ENCODE measurements at regions not wholly inside any gene's neighbourhood (a gene's known extent, or its start where the extent isn't known, plus 50 kb on each side); places are given as distances from the start of the nearest gene placed in this dataset.

DNA sequence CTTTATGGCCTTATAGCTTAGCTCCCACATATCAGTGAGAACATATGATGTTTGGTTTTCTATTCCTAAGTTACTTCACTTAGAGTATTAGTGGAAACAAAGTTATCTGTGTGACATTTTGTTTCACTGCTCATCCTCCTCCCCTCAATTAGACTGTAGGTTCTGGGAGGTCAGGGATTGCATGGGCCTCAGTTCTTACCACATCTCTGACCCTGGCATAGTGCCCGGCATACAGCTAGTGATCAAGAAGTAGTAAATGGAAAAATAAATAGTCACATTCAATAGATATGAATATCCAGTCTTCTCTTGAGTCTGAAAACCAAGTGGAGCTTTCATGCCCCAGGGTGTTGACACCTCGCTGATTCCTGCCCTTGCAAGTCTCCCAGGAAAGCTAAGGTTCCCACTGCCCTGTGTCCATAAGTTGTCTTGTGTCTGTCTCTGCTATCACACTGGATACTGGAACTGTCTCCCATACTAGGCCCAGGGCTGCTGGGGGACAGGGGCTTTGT is 249.5 kb upstream of the TSHZ3 start:
- DNase-seq (ENCODE audit: low read depth, low spot score): no peak

DNA sequence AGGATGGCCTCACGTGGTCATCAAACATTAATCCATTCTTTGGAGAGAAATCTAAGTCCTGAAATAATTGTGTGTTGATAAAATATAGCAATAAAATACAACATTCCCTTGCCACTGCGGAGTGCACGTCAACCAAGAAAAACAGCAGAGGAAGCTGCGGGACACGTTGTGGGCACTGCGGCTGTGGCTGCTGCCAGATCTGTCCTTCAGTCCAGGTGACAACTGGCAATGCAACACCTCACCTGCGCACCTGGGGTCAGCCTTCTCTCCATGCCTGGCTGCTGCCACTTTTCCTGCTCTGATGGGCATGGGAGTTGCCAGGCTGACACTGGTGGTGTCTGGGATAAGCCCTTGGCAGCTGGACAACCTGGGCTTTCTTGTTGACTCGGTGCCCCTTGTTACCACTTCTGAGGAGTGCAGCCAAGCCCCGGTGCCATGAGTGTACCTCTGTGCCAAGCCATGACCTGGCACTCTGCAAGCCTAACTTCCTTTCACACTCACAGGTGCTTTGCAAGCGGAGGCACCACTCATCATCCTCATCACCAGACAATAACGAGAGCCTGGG is 251.6 kb upstream of the TSHZ3 start:
- DNase-seq (ENCODE audit: low read depth, low spot score): no peak

DNA sequence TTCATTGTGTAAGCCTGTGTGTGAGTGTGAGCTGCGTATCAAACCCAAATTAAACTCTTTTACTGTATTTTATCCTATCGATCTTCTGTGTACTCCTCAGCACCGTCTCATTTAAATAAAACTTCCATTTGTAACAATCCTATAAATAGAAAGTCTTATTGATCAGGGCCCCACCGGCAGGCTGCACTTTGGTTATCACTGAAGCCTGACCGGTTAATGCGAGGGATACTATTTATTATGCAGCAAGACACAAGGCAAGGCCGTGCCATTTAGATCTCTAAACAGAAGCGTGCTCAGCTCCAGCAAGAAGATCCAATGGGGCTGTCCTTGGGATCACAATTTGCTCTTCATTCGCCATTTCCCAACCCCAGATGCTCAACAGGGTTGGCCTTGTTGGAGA is 252.6 kb upstream of the TSHZ3 start:
- no peak for DNase-seq (ENCODE audit: low read depth, low spot score)

DNA sequence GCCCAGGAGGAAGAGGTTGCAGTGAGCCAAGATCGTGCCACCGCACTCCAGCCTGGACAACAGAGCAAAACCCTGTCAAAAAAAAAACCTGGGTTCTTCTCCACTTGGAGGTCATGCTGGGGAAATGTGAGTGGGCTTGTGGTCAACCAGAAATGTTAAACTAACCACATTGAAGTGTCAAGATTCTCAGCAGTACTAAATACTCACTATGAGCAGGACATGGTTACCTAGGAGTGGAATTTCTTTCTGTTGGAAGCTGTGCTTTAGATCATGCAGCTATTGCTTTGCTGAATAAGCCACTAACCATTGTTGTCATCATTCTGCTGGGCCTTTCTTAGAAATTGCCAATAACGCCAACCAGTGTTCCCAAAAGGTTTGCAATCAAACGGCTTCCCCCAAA is 253.3 kb upstream of the TSHZ3 start:
- no peak for DNase-seq (ENCODE audit: low read depth, low spot score)

DNA sequence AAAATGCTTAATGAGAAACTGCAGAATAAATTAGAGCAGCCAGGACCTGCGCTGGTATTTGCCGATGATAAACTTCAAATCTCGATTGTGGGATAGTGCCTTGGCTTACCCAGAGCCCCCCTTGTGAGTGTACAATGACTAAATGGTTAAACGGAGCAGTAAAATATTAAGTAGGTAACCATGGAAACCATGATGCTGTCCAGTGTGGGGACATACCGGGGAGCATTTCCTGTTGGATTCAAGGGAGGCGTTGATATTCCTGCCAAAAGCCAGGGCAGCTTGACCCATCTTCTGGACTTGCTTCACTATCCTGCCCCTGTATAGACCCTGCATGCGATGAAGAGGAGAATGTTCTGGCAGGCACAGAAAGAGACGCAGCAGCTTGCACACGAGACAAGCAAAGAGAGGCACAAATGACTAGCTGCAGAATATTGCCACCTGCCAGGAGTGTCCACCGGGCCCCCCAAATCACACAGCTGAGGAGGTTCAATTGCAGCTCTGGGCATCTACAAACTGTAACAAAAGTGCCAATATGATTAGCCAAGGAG is 255.3 kb upstream of the TSHZ3 start:
- DNase-seq (ENCODE audit: low read depth, low spot score): no peak

DNA sequence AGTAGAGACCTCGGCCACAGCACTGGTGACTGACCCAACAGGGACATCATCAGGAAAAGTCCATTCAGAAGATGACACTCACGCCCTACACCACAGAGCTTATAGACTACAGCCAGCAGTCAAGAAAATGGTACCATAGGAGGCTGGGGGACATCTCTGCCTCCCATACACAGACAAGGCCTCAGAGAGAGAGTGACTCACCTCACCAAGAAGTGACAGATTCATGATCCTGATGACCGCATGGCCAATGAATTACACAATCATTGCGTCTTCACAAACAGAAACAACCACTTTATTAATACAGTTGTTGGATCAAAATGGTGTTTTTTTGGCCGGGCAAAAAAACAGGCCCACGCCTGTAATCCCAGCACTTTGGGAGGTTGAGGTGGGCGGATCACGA is 260.8 kb upstream of the TSHZ3 start:
- DNase-seq (ENCODE audit: low read depth, low spot score): no peak

DNA sequence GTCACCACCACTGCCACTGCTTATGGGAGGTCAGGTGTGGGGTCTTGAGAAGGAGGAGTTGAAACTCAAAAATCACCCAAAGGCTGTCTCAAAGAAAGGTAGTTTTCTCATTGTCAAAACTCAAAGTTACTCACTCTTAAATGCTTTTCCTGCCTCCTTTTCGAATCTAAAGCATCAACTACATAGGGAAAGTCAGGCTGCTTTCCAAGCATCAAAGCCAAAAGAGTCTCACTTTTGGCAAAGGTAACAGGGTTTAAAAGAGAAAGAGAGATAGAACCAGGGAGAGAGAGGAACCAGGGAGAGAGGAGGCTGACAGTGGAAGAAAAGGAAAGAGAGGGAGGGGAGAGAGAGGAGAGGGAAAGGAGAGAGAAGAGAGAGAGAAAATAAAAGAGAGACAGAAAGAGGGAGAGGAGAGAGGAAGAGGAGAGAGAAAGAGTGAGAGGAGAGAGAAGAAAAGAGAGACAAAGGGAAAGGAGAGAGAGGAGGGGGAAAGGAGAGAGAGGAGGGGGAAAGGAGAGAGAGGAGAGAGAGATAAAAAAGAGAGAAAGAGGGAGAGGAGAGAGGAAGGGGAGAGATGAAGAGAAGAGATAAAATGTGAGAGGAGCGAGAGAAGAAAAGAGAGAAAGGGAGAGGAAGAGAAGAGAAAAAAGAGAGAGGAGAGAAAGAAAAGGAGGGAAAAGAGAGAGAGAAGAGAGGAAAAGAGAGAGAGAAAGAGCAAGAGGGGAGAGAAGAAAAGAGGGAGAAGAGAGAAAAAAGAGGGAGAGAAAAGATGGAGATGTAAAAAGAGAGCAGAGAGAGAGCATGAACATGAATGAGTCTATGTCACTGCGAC is 262.0 kb upstream of the TSHZ3 start:
- DNase-seq (ENCODE audit: low read depth, low spot score): no peak

DNA sequence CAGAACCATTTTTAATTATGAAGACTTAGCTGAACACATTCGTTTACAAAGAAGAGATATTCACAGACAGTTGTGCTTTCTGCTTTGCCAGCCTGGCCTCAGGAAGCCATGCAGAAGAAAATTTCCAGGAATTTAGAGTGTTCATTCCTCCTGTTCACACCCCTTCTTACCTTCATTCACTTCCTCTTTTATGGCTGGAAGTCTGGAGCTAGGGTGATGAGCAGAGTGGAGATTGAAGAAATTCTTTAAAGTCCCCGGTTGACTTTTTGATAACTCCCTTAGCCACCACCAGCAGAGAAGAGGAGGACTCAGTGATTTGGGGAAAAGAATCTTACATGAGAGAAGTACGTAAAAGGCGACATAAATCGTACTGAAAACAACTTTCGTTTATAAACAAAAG is 263.6 kb upstream of the TSHZ3 start:
- DNase-seq (ENCODE audit: low read depth, low spot score): no peak

DNA sequence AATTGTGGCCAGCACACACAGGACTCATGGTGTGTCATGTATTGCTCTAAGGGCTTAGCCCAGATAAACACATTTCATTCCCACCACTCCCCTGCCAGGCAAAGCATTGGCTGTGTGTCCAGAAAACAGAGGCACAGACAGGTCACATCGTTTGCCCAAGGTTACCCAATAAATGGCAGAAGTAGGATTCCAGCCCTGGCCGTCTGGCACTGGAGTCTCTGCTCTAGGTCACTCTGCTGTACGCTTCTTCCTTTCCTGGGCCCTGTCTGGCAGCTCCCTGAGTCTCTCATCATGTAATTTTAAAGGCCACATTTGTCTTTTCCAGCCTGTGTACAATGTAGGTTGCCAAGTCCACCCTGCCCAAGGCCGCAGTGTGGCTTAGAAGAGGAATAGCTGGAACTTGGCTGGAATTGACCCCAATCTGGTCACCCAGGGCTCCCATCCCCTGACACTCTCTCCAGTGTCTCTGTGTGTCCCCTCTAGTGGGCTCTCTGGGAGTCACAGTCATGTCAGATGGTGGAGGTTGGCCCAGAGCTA is 264.5 kb upstream of the TSHZ3 start:
- DNase-seq (ENCODE audit: low read depth, low spot score): no peak

DNA sequence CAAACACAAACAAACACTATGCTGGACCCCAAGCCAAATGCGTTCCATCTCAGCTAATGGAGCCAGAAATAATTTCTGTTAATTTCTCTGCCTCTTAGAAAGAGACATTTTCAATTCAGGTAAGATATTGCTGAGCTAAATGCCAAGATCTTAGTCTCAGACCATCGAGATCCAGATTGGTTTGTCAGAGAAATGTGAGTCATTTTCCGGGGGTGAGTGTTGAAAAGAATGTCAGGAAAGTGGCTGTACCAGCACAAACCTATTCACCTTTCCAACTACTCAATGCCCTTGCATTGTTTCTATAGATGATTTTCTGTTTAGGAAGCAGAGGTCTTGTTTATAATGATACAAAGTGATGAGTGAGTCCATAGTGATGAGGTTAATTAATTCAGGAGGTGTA is 266.8 kb upstream of the TSHZ3 start:
- DNase-seq (ENCODE audit: low read depth, low spot score): no peak

DNA sequence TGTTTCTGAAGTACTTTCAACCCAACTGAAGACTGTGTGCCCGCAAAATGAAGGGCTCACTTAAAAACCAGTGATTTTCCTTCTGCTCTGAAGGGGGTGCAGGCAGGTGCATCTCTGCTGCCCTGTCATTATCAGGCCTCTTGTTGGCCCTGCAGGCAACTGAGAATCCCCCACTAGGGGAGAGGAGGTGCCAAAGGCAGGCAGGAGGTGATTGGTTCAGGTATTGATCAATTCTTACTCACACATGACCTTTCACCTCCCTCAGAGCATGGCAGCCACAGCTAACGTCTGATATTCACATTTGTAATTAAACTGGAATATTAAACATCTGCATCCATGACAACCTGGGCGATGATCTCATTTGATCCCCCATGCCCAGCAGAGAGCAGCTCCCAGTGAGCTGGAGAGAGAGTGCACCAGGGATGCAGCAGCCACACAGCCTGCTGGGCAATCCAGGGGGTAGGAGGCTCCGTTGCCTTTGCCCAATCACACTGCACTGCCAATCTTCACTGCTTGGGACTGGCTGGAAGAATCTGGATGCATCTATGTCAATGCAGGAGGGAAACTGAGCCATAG is 267.9 kb upstream of the TSHZ3 start:
- no peak for DNase-seq (ENCODE audit: low read depth, low spot score)

DNA sequence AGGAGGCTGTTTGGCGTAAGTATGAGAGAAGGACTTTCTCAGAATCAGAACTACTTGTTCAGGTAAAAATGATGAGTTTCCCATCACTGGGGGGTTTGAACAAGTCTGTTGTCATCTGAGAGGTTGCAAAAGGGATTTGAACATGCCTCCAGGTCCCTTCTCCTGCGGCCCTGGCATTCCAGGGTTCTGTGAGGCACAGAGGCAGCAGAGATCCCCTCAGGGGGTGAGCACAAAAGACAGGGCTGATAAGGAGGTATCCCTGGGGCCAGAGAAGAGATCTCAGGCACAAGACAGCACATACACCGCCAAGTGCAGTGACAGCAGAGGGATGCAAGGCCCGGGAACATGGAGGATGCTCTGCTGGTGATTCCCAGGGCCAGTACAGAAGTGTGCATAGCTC is 275.8 kb upstream of the TSHZ3 start:
- peak; percentile 59 for DNase-seq (ENCODE audit: low read depth, low spot score)

DNA sequence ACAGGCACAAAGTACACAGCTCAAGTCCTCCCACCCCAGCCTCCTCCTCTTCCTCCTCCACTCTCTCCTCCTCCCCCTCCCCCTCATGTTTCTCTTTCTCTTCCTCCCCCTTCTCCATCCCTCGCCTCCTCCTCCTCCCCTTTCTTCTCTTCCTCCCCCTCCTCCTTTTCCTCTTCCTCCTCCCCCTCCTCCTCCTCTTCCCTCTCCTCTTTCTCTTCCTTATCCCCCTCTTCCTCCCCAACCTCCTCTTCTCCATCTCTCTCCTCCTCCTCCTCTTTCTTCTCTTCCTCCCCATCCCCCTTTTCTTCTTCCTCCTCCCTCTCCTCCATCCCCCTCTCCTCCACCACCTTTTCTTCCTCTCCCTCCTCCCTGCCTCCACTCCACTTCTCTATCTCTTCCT is 276.3 kb upstream of the TSHZ3 start:
- DNase-seq (ENCODE audit: low read depth, low spot score): no peak

DNA sequence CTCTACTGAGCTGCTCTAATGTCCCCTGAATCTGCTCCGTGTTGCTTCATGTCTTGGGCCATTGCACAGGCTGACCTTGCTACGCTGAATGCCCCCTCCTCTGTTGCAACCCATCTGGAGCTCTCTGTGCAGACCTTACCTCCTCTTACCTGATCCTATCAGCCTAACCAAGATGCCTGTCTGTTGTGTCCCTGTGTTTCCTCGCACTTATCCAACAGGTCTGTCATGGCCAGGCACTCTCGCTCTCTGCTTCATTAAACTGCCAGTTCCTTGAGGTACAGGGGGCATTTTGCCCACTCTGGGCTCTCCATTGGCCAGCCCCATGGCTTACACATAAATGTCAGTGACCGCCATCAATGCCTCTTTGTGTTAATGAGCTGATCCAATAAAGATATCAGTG is 277.7 kb upstream of the TSHZ3 start:
- DNase-seq (ENCODE audit: low read depth, low spot score): no peak

DNA sequence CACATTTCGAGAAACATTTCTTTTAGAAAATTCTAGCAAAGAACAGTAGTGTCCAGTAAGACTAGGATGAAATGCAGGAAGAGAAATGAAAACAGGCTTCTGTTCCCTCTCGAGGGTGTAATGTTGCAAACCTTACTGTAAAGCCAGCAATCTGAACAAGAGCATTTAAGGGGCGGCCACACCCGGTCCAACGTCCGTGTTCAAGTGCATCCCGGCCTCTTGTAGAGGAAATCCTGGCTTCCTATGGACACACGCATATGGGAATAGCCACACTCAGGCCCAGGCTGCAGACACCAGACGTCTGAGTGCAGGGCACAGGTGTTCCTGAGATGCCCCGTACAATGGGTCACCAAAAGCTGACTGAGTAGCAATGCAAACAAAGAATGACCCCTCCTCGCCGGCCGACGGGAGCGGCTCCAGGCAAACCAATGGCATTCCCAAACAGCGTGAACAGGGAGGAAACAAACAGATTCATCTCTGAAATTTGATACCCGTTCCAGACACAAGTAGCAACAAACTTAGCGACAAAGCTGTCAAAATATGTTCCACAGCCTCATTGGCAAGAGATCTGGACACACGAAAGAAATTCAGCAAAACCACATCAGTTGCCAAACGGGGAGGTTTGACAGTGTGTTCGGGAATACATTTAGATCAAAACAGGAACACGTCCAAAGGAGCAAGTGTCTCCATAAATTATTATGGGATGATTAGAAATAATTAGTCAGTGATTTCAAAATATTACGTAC is 278.6 kb upstream of the TSHZ3 start:
- DNase-seq (ENCODE audit: low read depth, low spot score): peak; percentile 10

DNA sequence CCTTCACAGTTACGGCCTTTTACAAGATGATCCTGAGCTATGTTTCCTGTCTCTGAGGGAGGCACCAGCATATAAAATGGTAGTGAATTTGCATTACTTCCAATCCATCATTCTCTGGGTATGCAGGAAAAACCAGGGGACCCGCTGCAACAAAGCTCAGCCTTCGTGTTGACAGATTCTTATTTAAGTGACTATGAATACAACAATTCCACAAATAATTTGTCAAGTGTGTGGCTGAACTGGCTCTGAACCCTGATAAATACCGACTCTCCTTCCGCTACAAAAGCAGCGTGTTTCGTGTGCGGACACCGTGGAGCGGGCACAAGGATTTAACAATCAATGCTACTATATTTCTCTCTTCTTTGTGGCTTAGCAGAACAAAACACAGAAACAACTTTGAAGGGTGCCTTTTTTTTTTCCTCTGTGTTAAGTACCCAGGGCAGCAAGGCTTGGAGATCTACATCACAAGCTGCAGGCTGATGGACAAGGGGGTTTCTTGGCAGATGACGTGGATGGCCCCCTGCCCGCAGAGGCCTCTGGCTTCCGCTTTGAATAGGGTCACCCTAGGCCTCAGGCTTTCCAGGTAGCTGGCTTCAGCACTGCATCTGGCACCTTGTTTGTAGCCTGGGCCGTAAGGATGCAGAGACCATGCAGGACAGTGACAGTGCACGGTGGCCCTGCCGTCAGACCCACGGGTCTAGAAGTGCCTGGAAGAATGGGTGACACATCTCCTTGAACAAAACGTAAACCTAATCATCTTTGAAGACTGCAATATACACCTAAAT is 280.5 kb upstream of the TSHZ3 start:
- DNase-seq (ENCODE audit: low read depth, low spot score): no peak

DNA sequence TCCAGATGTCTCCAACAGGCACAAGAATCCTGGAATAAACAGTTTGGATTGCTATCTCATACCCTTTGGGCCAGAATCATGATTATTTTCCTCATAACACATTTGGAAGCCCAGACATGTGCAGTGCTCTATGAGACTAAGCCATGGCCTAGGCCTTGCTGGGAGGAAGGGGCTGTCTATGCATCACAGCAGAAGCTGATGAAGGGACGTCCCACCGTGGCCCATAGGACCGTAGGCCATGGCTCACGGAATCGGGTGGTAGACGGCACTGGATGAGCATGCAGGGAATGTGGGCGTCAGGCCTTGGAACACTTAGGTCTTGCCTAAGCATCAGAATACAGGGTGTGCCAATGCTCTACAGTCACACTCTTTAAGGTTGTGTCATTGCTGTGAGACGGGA is 283.8 kb upstream of the TSHZ3 start:
- DNase-seq (ENCODE audit: low read depth, low spot score): no peak

DNA sequence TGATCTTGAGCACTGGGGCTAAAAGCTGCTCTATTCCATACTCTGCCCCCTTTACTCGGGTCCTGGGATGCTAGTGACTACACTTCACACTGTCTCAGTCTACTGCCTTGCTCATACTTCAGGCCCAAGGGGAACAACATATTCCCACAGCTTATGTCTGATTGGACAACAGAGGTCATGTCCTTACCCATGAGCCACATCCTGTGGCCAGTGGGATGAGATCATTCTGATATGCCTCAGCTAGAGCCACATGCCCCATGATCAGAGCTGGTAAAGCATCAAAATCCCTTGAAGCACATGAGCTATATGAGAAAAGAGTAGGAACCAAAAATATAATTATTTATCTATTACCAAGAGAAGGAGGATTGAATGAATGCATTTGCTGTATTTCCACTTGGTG is 290.1 kb upstream of the TSHZ3 start:
- DNase-seq (ENCODE audit: low read depth, low spot score): no peak

DNA sequence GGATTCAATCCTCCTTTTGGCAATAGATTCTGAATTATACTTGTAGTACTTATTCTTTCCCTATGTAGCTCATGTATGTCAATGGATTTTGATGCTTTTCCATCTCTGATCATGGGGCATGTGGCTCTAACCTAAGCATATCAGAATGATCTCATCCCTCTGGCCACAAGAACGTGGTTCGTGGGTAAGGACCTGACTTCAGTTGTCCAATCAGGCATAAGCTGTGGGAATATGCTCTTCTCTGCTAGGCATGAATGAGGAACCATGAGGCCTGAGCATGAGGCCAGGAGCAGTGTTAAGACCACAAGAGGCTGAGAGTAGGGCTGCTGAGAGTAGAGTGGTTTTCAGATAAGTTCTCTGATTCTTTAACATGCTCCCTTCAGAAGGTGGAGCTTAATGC is 292.4 kb upstream of the TSHZ3 start:
- no peak for DNase-seq (ENCODE audit: low read depth, low spot score)

DNA sequence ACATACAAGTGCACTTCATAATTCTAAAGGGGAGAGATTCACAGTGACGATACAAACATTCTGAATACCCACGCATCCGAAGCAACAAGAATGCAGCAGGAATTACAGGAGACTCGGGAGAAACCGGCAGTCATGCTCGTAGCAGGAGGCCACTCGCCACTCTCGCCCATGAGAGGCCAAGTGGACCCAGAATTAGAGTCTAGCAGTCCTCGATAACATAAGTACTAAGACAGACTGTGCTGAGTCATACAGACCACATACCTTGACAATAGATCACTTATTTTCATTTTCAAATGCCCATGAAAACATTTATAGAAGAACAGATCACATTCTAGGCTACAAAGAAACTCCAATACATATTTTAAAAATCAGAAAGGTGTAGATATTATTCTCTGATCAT is 299.1 kb upstream of the TSHZ3 start:
- DNase-seq (ENCODE audit: low read depth, low spot score): no peak

DNA sequence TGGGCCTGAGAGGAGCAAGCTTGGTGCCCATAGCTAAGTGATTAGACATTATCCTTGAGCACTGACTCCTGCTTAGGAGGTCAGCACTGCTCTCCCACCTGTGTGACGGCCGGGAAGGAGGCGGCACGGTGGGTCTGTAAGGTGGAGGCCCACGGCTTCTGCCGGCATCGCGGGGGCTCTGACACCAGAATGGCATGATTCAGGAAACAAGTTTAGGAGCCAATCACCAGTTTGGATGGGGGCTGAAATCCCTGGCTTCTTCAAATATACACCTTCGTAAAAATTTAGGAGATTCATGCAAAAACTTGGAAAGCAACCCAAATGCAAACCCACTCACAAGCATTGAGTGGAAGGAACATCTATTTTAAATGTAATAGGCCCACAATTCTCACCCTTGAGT is 307.3 kb upstream of the TSHZ3 start:
- DNase-seq (ENCODE audit: low read depth, low spot score): no peak
